HG03469 (cell line): ENCODE measurements at regions not wholly inside any gene's neighbourhood (a gene's known extent, or its start where the extent isn't known, plus 50 kb on each side); places are given as distances from the start of the nearest gene placed in this dataset.

Experiments
- ATAC-seq: cut with Tn5 transposase; IDR thresholded peaks from one replicate; pipeline ENCODE4 v1.9.1; 2021; ENCODE audit warnings: mild to moderate bottlenecking, moderate library complexity, moderate number of reproducible peaks; ENCODE audit not compliant: unreplicated experiment

DNA sequence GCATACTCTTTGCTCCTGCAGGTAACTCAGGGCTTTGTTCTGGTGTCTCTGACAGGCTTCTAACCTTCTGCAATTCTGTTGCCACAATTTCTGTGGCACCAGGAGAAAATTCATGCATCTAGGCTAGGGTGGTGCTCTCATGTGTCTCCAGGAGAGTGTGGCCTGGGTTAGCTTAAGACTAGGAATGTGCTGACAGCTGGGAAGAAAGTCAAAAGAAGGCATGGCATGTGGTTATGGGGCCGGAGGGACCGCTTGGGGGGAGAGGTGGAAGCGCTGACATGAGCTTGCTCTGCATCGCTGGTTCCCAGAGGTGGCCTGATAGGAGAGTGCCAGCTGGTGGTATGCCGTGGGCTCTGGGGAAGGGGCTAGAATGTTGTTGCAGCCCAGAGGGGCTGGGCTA lies 173.3 kb upstream of the TNP1 start:
- ATAC-seq = no peak

DNA sequence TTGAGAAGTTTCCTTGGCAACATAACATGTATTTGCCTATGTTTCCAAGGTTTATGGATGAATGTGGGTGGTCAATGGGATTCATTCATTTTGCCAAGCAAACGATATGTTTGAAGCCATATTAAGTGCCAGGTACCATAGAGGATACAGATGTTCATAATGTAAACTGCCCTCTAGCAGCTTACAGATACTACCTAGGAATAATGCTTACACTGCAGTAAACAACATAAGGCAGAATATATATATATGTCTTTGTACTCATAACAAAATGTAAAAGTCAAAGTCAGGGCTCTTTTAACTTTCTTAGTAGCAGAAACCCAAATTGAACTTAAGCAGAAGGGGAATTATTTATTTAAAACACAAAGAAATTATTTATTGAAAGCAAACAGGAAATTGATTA lies 171.6 kb upstream of the TNP1 start:
- ATAC-seq = no peak

GRCh38 chr2:217030081-217030480 lies 170.2 kb upstream of the TNP1 start:
- no peak for ATAC-seq

GRCh38 chr2:217028128-217028527 lies 168.3 kb upstream of the TNP1 start:
- ATAC-seq = no peak

GRCh38 chr2:217027414-217027813 lies 167.6 kb upstream of the TNP1 start:
- ATAC-seq = no peak

DNA sequence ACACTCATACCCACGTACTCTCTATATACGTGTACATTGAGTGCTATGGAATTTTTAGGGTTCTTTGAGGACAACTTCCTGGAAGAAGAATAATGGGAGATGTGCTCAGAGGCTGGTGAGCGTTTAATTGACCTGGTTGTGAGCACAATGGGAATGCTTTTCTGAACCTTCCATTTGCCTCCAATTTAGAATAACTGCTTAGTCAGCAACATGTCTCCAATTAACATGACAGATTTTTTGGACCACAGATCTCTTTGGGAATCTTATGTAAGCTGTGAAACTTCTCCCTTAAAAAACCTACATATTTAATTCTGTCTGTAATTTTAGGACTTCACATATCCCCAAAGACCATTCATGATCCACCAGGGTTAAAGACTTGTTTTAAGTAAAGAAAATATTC lies 166.7 kb upstream of the TNP1 start:
- no peak for ATAC-seq

GRCh38 chr2:217026161-217026560 lies 166.3 kb upstream of the TNP1 start:
- ATAC-seq = no peak

DNA sequence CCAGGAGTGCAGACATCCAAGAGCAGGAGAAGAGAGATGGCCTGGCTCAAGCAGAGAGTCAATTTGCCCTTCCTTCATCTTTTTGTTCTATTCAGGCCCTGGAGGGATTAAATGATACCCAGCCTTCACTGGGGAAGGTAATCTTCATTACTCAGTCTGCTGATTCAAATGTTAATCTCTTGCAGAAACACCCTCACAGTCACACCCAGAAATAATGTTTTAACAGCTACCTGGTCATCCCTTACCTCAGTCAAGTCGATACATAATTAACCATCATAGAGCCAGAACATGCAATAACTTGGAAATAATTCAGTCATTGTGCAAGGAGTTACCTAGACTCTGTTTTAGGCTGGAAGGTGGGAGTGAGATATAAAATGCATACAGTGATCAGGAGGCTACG lies 163.7 kb upstream of the TNP1 start:
- no peak for ATAC-seq

DNA sequence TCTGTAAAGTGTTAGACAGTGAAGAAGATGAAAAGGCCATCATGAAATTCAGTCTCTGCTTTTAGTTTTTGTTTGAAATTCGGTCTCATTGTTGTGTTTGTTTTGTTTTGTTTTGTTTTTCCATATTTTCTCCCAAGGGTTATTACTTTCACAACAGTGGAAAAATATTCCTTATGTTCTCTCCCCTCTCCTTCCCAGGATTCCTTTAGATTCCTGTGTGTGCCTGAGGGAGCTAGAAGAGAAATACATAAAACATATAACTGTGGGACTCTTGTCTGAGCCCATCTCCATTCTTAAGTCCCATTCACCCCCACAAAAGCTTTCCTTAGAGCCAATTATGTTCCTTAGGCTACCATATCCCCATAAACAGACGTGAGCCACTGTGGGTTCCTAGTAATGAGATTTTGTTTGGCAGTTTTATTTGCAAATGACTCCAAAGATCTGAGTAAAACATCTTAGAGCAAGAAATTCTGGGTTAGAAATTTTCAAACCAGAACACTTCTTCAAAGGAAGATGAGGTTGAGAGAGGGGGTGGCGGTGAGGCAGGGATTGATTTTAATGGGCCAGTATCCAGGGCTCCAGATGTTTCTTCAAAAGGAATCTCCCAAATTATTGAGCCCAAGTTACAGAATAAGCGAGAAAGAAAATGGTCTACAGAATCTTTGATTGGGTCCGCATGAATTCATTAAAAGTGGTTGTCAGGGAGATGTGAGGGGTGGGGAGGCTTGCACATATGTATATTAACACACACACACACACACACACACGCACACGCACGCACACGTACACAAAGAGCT lies 157.8 kb upstream of the TNP1 start:
- ATAC-seq = no peak

DNA sequence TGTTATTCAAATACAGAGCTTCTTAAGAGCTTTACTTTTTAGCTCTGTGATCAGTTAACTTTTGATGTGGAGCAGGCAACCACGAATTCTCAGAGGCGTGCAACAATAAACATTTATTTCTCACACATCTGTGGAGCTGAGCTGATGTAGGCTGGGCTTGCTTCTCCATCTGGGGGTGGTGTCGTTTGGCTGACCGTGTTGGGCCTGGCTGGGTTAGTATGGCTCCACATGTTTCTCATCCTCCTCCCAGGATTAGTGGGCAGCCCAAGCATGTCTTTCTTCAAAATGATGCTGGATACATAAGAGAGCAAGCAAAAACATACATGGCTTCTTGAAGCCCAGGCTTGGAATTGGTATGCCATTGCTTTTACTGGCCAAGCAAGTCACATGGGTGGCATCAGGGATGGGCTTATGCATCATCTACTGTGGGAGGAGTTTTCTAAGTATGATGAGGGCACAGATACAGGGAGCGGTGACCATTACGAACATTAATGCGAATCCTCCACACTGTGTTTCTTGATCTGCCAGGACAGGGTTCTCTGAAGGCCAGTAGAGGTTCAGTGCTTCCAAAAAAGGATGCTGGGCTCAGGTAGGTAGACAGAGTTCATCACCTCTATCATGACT lies 157.0 kb upstream of the TNP1 start:
- no peak for ATAC-seq

- no peak for ATAC-seq
These were observed 154.7 kb upstream of the TNP1 start for GRCh38 chr2:217014328-217015105.

DNA sequence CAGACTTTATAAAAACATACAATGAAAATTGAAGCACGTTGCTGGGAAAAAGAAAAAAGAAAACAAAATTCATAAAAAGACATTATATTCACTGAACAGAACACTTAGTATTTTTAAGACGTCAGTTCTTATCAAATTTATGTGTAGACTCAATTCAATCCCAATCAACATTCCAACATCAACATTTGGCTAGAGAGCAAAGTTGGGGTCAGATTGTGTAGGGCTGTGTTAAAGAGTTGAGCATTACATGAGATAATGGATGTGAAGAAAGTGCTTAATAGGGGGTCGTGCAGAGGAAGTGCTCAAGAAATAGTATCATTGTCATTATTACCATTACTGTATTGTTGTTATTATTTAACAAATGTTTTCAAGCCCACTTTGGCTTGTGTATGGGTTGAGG lies 154.1 kb upstream of the TNP1 start:
- no peak for ATAC-seq

DNA sequence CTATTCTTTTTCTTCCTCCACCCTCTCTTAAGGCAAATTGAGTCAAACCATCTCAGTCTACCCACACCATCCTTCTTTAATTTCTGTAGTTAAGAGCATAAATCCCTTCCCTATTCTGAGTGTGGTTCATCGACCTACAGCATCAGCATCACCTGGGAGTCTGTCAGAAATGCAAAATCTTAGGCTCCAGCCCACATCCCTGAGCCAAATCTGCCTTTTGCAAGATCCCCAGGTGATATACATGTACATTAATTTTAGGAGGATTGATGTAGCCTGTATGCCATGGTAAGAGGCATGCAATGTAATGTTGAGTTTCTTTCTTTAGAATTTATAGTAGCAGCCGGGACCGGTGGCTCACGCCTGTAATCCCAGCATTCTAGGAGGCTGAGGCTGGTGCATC lies 151.7 kb upstream of the TNP1 start:
- no peak for ATAC-seq

DNA sequence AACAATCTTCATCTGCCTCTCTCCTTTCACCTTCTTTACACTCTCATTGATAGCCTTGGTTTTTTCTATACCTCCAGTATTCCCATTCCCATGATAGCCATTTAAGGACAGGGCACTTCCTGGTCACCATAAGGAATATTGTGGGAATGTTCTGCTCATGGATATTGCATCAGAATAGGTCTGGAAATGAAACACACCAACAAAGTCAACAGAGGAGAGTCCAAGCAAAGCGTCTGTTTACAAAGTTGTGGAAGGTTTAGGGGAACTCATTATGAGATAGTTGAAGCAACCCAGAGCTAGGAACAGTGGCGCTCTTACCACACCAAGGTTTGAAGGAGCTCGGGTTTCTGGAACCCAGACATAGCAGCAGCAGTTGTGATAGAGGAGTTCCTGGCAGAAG lies 150.3 kb upstream of the TNP1 start:
- ATAC-seq = no peak

DNA sequence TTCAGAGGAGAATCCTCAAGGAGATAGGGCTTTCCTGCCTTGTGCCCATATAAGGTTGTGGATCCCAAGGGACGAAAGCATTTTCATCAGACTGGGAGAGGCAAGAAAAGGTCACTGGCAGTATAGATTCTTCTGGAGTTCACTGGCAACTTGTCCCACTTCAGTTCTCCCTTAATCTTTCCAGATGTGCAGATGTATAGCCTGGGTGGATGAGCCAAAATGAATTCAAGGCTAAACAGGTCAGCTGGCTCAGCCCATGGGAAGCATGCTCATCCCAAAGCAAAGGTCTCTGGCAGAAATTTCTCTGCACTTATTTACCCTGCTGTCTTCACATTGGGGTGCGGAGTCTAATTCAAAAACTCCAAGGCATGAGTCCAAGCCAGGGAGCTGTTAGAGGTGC lies 148.9 kb upstream of the TNP1 start:
- no peak for ATAC-seq

DNA sequence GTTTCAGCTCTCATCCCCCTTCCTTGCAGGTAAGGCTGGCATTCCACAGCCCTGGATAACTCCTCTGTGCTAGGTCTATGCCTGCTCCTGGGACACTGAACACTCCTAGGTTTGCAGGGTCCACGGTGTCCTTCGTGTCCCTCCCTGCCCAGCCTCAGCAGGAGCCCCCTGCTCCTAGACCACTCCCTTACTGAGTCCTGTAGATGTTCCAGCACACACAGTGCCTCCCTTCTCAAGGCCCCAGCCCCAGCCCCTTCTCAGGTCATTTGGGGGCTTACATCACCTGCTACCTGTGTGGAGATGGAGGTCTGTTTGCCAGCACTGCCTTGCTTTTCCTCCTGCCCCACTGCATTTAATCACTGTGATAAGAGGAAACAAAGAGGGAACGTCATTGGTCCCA lies 146.4 kb upstream of the TNP1 start:
- no peak for ATAC-seq

DNA sequence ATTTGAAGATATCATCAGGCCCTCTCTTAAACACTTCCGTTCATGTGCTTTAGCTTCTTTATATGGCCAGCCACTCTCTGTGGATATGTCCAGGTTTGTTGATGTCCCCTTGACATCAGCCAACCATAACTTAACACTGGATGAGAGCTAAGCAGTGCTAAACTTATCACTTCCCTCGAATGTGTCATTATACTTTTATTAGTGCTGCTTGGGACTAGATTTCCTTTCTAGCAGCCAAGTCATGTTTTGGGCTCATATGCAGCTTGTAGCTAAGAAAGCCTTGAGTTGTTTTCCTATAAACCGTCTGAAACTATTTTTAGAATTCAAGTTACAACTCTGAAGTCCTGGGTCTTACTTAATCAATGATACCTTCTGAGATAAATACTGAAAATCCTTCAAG lies 144.8 kb upstream of the TNP1 start:
- ATAC-seq = no peak

- no peak for ATAC-seq
These were observed 141.9 kb upstream of the TNP1 start for GRCh38 chr2:217001740-217002139.

- ATAC-seq = no peak
These were observed 140.5 kb upstream of the TNP1 start for GRCh38 chr2:217000406-217000805.

GRCh38 chr2:216996279-216996845 lies 136.5 kb upstream of the TNP1 start:
- ATAC-seq = no peak

DNA sequence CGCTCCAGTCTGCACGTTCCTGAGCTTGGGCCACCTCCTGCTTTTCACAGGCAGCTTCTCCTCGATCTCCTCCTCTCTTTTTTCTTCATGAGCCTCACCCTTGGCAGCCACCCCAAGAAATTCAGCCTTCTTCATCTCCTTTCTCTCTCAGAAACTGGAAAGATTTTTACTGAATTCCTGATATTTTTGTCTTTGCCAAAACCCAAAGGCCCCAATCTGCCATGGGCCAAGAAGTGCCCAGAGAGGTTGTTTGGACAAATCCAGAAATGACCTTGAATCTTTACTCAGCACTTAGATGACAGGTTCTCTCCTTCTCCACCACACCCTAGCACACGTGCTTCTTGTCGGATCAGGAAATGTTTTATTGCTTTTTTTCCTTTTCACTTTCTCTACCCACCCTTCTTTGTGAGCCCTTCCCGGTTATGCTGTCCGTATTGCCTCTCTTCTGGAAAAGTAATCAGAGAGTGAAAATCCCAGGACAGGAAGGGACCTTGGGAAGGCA lies 134.5 kb upstream of the TNP1 start:
- ATAC-seq = no peak
